ENCODE measurements at regions not wholly inside any gene's neighbourhood (a gene's known extent, or its start where the extent isn't known, plus 50 kb on each side); places are given as distances from the start of the nearest gene placed in this dataset.

GRCh38 chr2:166671801-166672200 is 177.8 kb upstream of the SCN7A start:
- TF ChIP-seq GATA2 (IDR thresholded peaks at IDR 0.05; ENCODE audit: low read depth, low read length), result no peak
- no peak for TF ChIP-seq GATA3 (IDR thresholded peaks at IDR 0.05; ENCODE audit: low read depth, low read length)

- no peak for TF ChIP-seq GATA2 (IDR thresholded peaks at IDR 0.05; ENCODE audit: low read depth, low read length)
- no peak for TF ChIP-seq GATA3 (IDR thresholded peaks at IDR 0.05; ENCODE audit: low read depth, low read length)
Measured at GRCh38 chr2:166671235-166671634, 177.2 kb upstream of the SCN7A start.

- TF ChIP-seq GATA3 (IDR thresholded peaks at IDR 0.05; ENCODE audit: low read depth, low read length) (no peak), GATA2 (IDR thresholded peaks at IDR 0.05; ENCODE audit: low read depth, low read length) (no peak)
Measured at GRCh38 chr2:166665991-166666940, 172.2 kb upstream of the SCN7A start.

- TF ChIP-seq GATA2 (IDR thresholded peaks at IDR 0.05; ENCODE audit: low read depth, low read length) (peak; percentile 91), GATA3 (IDR thresholded peaks at IDR 0.05; ENCODE audit: low read depth, low read length) (peak; percentile 97)
Measured at GRCh38 chr2:166661824-166662223, 167.8 kb upstream of the SCN7A start.

GRCh38 chr2:166661391-166661790 is 167.3 kb upstream of the SCN7A start:
- TF ChIP-seq GATA3 (IDR thresholded peaks at IDR 0.05; ENCODE audit: low read depth, low read length) (no peak), GATA2 (IDR thresholded peaks at IDR 0.05; ENCODE audit: low read depth, low read length) (no peak)

- TF ChIP-seq GATA2 (IDR thresholded peaks at IDR 0.05; ENCODE audit: low read depth, low read length) (no peak), GATA3 (IDR thresholded peaks at IDR 0.05; ENCODE audit: low read depth, low read length) (no peak)
Measured at GRCh38 chr2:166658901-166659300, 164.9 kb upstream of the SCN7A start.

- TF ChIP-seq GATA3 (IDR thresholded peaks at IDR 0.05; ENCODE audit: low read depth, low read length) (no peak), GATA2 (IDR thresholded peaks at IDR 0.05; ENCODE audit: low read depth, low read length) (no peak)
Measured at GRCh38 chr2:166653185-166653813, 159.2 kb upstream of the SCN7A start.

- TF ChIP-seq GATA3 (IDR thresholded peaks at IDR 0.05; ENCODE audit: low read depth, low read length) (no peak), GATA2 (IDR thresholded peaks at IDR 0.05; ENCODE audit: low read depth, low read length) (no peak)
Measured at GRCh38 chr2:166651991-166652390, 157.9 kb upstream of the SCN7A start.

GRCh38 chr2:166651080-166651675 is 157.1 kb upstream of the SCN7A start:
- TF ChIP-seq GATA3 (IDR thresholded peaks at IDR 0.05; ENCODE audit: low read depth, low read length) (no peak), GATA2 (IDR thresholded peaks at IDR 0.05; ENCODE audit: low read depth, low read length) (no peak)

GRCh38 chr2:166647935-166648334 is 153.9 kb upstream of the SCN7A start:
- TF ChIP-seq GATA3 (IDR thresholded peaks at IDR 0.05; ENCODE audit: low read depth, low read length) (no peak), GATA2 (IDR thresholded peaks at IDR 0.05; ENCODE audit: low read depth, low read length) (no peak)

- TF ChIP-seq GATA3 (IDR thresholded peaks at IDR 0.05; ENCODE audit: low read depth, low read length) (no peak), GATA2 (IDR thresholded peaks at IDR 0.05; ENCODE audit: low read depth, low read length) (no peak)
Measured at GRCh38 chr2:166643980-166644379, 149.9 kb upstream of the SCN7A start.

GRCh38 chr2:166637051-166637450 is 143.0 kb upstream of the SCN7A start:
- TF ChIP-seq GATA2 (IDR thresholded peaks at IDR 0.05; ENCODE audit: low read depth, low read length) (no peak), GATA3 (IDR thresholded peaks at IDR 0.05; ENCODE audit: low read depth, low read length) (no peak)

GRCh38 chr2:166634706-166635105 is 140.7 kb upstream of the SCN7A start:
- no peak for TF ChIP-seq GATA3 (IDR thresholded peaks at IDR 0.05; ENCODE audit: low read depth, low read length)
- no peak for TF ChIP-seq GATA2 (IDR thresholded peaks at IDR 0.05; ENCODE audit: low read depth, low read length)

GRCh38 chr2:166632616-166633015 is 138.6 kb upstream of the SCN7A start:
- TF ChIP-seq GATA3 (IDR thresholded peaks at IDR 0.05; ENCODE audit: low read depth, low read length), result no peak
- no peak for TF ChIP-seq GATA2 (IDR thresholded peaks at IDR 0.05; ENCODE audit: low read depth, low read length)

Data from SH-SY5Y (cell line).